ENCODE measurements at regions not wholly inside any gene's neighbourhood (a gene's known extent, or its start where the extent isn't known, plus 50 kb on each side); places are given as distances from the start of the nearest gene placed in this dataset.

DNA sequence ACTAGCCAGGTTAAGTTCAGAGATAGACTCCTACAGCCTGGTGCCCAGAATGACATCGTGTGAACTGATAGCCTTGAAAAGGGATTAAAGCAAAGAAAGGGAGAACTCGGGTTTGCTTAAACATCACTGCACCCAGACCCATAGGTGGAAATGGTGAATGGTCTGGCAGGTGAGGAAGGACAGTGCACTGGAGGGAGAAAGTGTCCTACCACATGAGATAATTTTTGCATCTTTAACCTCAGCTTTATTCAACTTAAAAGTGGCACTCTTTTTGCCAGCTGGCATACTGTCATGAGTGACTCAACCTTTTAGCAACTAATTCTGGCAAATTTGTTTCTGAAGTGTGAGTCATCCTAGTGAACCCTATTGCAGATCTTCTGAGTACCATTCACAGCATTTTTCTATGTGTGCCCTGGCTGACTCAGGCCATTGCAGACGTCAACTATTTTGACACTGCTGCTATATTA is 53.0 kb upstream of the DAPP1 start:
- no peak overlapping the region for H3K9ac ChIP-seq (ENCODE audit: low read depth, low read length, poor library complexity)
- no peak overlapping the region for H3K4me2 ChIP-seq (ENCODE audit: insufficient read depth, low read length, poor library complexity, severe bottlenecking)
- no peak overlapping the region for H2AK5ac ChIP-seq (ENCODE audit: low read depth, low read length)
- no peak for DNase-seq (ENCODE audit: low spot score)
- H2BK12ac ChIP-seq (ENCODE audit: low read length): no peak overlapping the region
- no peaks in the 10 kb centered on the region for H3K27me3 ChIP-seq (ENCODE audit: control insufficient read depth in 3 of 3, insufficient read depth in 3 of 3, low read depth in 1 of 3, low read length in 3 of 3)
- no peaks in the 10 kb centered on the region for H3K36me3 ChIP-seq (replicated peaks in 1 of 2; ENCODE audit: control insufficient read depth in 2 of 2, insufficient read depth in 2 of 2, low read length in 2 of 2)
- H2AFZ ChIP-seq (ENCODE audit: low read length): no peak overlapping the region
- no peaks in the 10 kb centered on the region for H3K79me1 ChIP-seq (ENCODE audit: low read depth, low read length)
- H3K27ac ChIP-seq (replicated peaks; ENCODE audit: low read length): no peak overlapping the region
- H3K18ac ChIP-seq (ENCODE audit: low read length): no peak overlapping the region
- H4K91ac ChIP-seq (ENCODE audit: low read depth, low read length, poor library complexity): no peak overlapping the region
- H3K4me3 ChIP-seq (ENCODE audit: low read length in 2 of 2): no peak overlapping the region
- no peak overlapping the region for H3K4ac ChIP-seq (ENCODE audit: low read length)
- H2BK120ac ChIP-seq (ENCODE audit: low read depth, low read length): no peak overlapping the region
- H3K23ac ChIP-seq (ENCODE audit: low read depth, low read length, poor library complexity): no peak overlapping the region
- H2BK5ac ChIP-seq (ENCODE audit: low read length): no peak overlapping the region
- no peak overlapping the region for H3K14ac ChIP-seq (ENCODE audit: low read length)
- no peak overlapping the region for H4K8ac ChIP-seq (ENCODE audit: low read depth, low read length)
- WGBS, 2 donors (ENCODE audit: extremely low coverage in 2 of 2, insufficient read length in 2 of 2, insufficient replicate concordance in 1 of 2): no CpG with 5 or more reads among the region's 3 CpGs
- H3K9me3 ChIP-seq (replicated peaks in 1 of 2; ENCODE audit: control insufficient read depth in 2 of 2, insufficient read depth in 1 of 2, low read depth in 1 of 2, low read length in 2 of 2): peaks cover 0 to 1% of the 10 kb centered on the region in 2 donors
- H3K4me1 ChIP-seq (ENCODE audit: control insufficient read depth in 2 of 2, insufficient read depth in 1 of 2, low read depth in 1 of 2, low read length in 2 of 2): no peaks in the 10 kb centered on the region
- H2BK15ac ChIP-seq (ENCODE audit: low read length): no peak overlapping the region

DNA sequence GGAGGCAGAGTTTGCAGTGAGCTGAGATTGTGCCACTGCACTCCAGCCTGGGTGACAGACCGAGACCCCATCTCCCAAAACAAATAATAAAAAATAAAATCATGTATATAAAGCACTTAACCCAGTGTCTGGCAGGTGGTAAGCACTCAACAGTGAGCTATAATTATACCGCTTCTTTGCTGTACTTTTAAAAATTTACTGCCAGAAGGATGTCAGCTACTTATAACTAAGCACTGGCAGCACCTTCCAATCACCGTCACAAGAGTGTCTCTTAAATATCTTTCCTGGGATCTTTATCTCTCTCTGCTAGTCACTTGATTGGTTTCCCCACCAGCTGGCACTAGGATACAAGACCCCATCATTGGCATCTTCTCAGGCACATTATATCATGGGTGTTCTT is 53.9 kb upstream of the DAPP1 start:
- no peak overlapping the region for H3K14ac ChIP-seq (ENCODE audit: low read length)
- no peak for DNase-seq (ENCODE audit: low spot score)
- no peak overlapping the region for H3K4me2 ChIP-seq (ENCODE audit: insufficient read depth, low read length, poor library complexity, severe bottlenecking)
- no peak overlapping the region for H3K27ac ChIP-seq (replicated peaks; ENCODE audit: low read length)
- H2BK5ac ChIP-seq (ENCODE audit: low read length): no peak overlapping the region
- H3K9me3 ChIP-seq (replicated peaks in 1 of 2; ENCODE audit: control insufficient read depth in 2 of 2, insufficient read depth in 1 of 2, low read depth in 1 of 2, low read length in 2 of 2): peaks cover 0 to 1% of the 10 kb centered on the region in 2 donors
- H2AK5ac ChIP-seq (ENCODE audit: low read depth, low read length): no peak overlapping the region
- H3K23ac ChIP-seq (ENCODE audit: low read depth, low read length, poor library complexity): no peak overlapping the region
- H4K91ac ChIP-seq (ENCODE audit: low read depth, low read length, poor library complexity): no peak overlapping the region
- H2BK15ac ChIP-seq (ENCODE audit: low read length): no peak overlapping the region
- H3K4ac ChIP-seq (ENCODE audit: low read length): no peak overlapping the region
- no peak overlapping the region for H2BK120ac ChIP-seq (ENCODE audit: low read depth, low read length)
- H3K9ac ChIP-seq (ENCODE audit: low read depth, low read length, poor library complexity): no peak overlapping the region
- no CpG with 5 or more reads among the region's 3 CpGs for WGBS, 2 donors (ENCODE audit: extremely low coverage in 2 of 2, insufficient read length in 2 of 2, insufficient replicate concordance in 1 of 2)
- H3K4me3 ChIP-seq (ENCODE audit: low read length in 2 of 2): no peak overlapping the region
- H2BK12ac ChIP-seq (ENCODE audit: low read length): no peak overlapping the region
- H3K4me1 ChIP-seq (ENCODE audit: control insufficient read depth in 2 of 2, insufficient read depth in 1 of 2, low read depth in 1 of 2, low read length in 2 of 2): no peaks in the 10 kb centered on the region
- H2AFZ ChIP-seq (ENCODE audit: low read length): no peak overlapping the region
- no peaks in the 10 kb centered on the region for H3K36me3 ChIP-seq (replicated peaks in 1 of 2; ENCODE audit: control insufficient read depth in 2 of 2, insufficient read depth in 2 of 2, low read length in 2 of 2)
- no peaks in the 10 kb centered on the region for H3K79me1 ChIP-seq (ENCODE audit: low read depth, low read length)
- no peaks in the 10 kb centered on the region for H3K27me3 ChIP-seq (ENCODE audit: control insufficient read depth in 3 of 3, insufficient read depth in 3 of 3, low read depth in 1 of 3, low read length in 3 of 3)
- H3K18ac ChIP-seq (ENCODE audit: low read length): no peak overlapping the region
- no peak overlapping the region for H4K8ac ChIP-seq (ENCODE audit: low read depth, low read length)

DNA sequence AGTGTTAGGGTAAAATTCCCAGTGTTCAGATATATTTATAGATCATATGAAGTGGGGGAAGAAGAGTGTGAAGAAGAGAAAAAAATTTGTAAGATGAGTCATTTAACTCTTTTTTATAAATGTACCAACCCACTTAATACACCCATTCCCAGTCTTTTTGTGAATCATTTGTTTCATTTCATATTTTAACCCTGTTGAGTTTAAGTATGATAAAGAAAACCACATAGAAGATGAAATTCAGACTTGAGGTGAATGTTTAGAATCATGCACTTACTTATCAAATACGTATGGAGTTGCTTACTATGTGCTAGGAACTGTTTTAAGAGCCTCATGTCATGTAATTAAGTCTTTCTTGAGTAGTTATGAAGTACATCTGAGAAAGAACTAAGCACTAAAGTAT is 56.6 kb upstream of the DAPP1 start:
- H3K4me2 ChIP-seq (ENCODE audit: insufficient read depth, low read length, poor library complexity, severe bottlenecking): no peak overlapping the region
- no peak overlapping the region for H2AFZ ChIP-seq (ENCODE audit: low read length)
- H3K27ac ChIP-seq (replicated peaks; ENCODE audit: low read length): no peak overlapping the region
- no peak overlapping the region for H3K23ac ChIP-seq (ENCODE audit: low read depth, low read length, poor library complexity)
- no peak overlapping the region for H2BK5ac ChIP-seq (ENCODE audit: low read length)
- no peaks in the 10 kb centered on the region for H3K27me3 ChIP-seq (ENCODE audit: control insufficient read depth in 3 of 3, insufficient read depth in 3 of 3, low read depth in 1 of 3, low read length in 3 of 3)
- no peaks in the 10 kb centered on the region for H3K36me3 ChIP-seq (replicated peaks in 1 of 2; ENCODE audit: control insufficient read depth in 2 of 2, insufficient read depth in 2 of 2, low read length in 2 of 2)
- DNase-seq (ENCODE audit: low spot score): no peak
- H4K8ac ChIP-seq (ENCODE audit: low read depth, low read length): no peak overlapping the region
- no peak overlapping the region for H2BK12ac ChIP-seq (ENCODE audit: low read length)
- no peak overlapping the region for H4K91ac ChIP-seq (ENCODE audit: low read depth, low read length, poor library complexity)
- peaks cover 0 to 1% of the 10 kb centered on the region in 2 donors for H3K4me1 ChIP-seq (ENCODE audit: control insufficient read depth in 2 of 2, insufficient read depth in 1 of 2, low read depth in 1 of 2, low read length in 2 of 2)
- no peaks in the 10 kb centered on the region for H3K9me3 ChIP-seq (replicated peaks in 1 of 2; ENCODE audit: control insufficient read depth in 2 of 2, insufficient read depth in 1 of 2, low read depth in 1 of 2, low read length in 2 of 2)
- H3K18ac ChIP-seq (ENCODE audit: low read length): no peak overlapping the region
- no peak overlapping the region for H3K4me3 ChIP-seq (ENCODE audit: low read length in 2 of 2)
- no peak overlapping the region for H2BK120ac ChIP-seq (ENCODE audit: low read depth, low read length)
- H3K9ac ChIP-seq (ENCODE audit: low read depth, low read length, poor library complexity): no peak overlapping the region
- no peak overlapping the region for H2BK15ac ChIP-seq (ENCODE audit: low read length)
- H3K4ac ChIP-seq (ENCODE audit: low read length): no peak overlapping the region
- no peaks in the 10 kb centered on the region for H3K79me1 ChIP-seq (ENCODE audit: low read depth, low read length)
- no peak overlapping the region for H2AK5ac ChIP-seq (ENCODE audit: low read depth, low read length)
- H3K14ac ChIP-seq (ENCODE audit: low read length): no peak overlapping the region
- WGBS, 2 donors (ENCODE audit: extremely low coverage in 2 of 2, insufficient read length in 2 of 2, insufficient replicate concordance in 1 of 2): no CpG with 5 or more reads among the region's 1 CpG

GRCh38 chr4:99759346-99759984 is 57.2 kb upstream of the DAPP1 start:
- H4K91ac ChIP-seq (ENCODE audit: low read depth, low read length, poor library complexity): no peak overlapping the region
- DNase-seq (ENCODE audit: low spot score): no peak
- H2BK5ac ChIP-seq (ENCODE audit: low read length): no peak overlapping the region
- H3K4me1 ChIP-seq (ENCODE audit: control insufficient read depth in 2 of 2, insufficient read depth in 1 of 2, low read depth in 1 of 2, low read length in 2 of 2): peaks cover 0 to 1% of the 10 kb centered on the region in 2 donors
- no peak overlapping the region for H3K27ac ChIP-seq (replicated peaks; ENCODE audit: low read length)
- no peak overlapping the region for H2BK12ac ChIP-seq (ENCODE audit: low read length)
- no peak overlapping the region for H3K4me2 ChIP-seq (ENCODE audit: insufficient read depth, low read length, poor library complexity, severe bottlenecking)
- no peak overlapping the region for H3K4me3 ChIP-seq (ENCODE audit: low read length in 2 of 2)
- H3K14ac ChIP-seq (ENCODE audit: low read length): no peak overlapping the region
- H3K9me3 ChIP-seq (replicated peaks in 1 of 2; ENCODE audit: control insufficient read depth in 2 of 2, insufficient read depth in 1 of 2, low read depth in 1 of 2, low read length in 2 of 2): no peaks in the 10 kb centered on the region
- no peak overlapping the region for H3K9ac ChIP-seq (ENCODE audit: low read depth, low read length, poor library complexity)
- H3K79me1 ChIP-seq (ENCODE audit: low read depth, low read length): no peaks in the 10 kb centered on the region
- WGBS, 2 donors (ENCODE audit: extremely low coverage in 2 of 2, insufficient read length in 2 of 2, insufficient replicate concordance in 1 of 2): no CpG with 5 or more reads among the region's 5 CpGs
- no peak overlapping the region for H3K4ac ChIP-seq (ENCODE audit: low read length)
- no peaks in the 10 kb centered on the region for H3K36me3 ChIP-seq (replicated peaks in 1 of 2; ENCODE audit: control insufficient read depth in 2 of 2, insufficient read depth in 2 of 2, low read length in 2 of 2)
- no peak overlapping the region for H2AK5ac ChIP-seq (ENCODE audit: low read depth, low read length)
- no peak overlapping the region for H4K8ac ChIP-seq (ENCODE audit: low read depth, low read length)
- no peak overlapping the region for H2BK15ac ChIP-seq (ENCODE audit: low read length)
- H3K27me3 ChIP-seq (ENCODE audit: control insufficient read depth in 3 of 3, insufficient read depth in 3 of 3, low read depth in 1 of 3, low read length in 3 of 3): no peaks in the 10 kb centered on the region
- H3K23ac ChIP-seq (ENCODE audit: low read depth, low read length, poor library complexity): no peak overlapping the region
- H2AFZ ChIP-seq (ENCODE audit: low read length): no peak overlapping the region
- H2BK120ac ChIP-seq (ENCODE audit: low read depth, low read length): no peak overlapping the region
- no peak overlapping the region for H3K18ac ChIP-seq (ENCODE audit: low read length)
